CD4-positive, alpha-beta T cell (primary cell): ENCODE measurements at regions not wholly inside any gene's neighbourhood (a gene's known extent, or its start where the extent isn't known, plus 50 kb on each side); places are given as distances from the start of the nearest gene placed in this dataset.

Source experiments
- ATAC-seq: fragments of 200-7000 bp; cut with Tn5 transposase; one replicate; pipeline ENCODE4 v1.10.0; 2022; ENCODE audit warnings: mild to moderate bottlenecking; ENCODE audit not compliant: poor library complexity
- CTCF ChIA-PET: fragments of 350-600 bp; sonication (Branson Sonifier 250); formaldehyde crosslinking; loops from one replicate; lab custom pipeline; 2021; ENCODE audit warnings: antibody characterized with exemption, inconsistent platforms; lab: Charles Lee
- POLR2A ChIA-PET: fragments of 350-600 bp; sonication (Branson Sonifier 250); formaldehyde crosslinking; loops from one replicate; lab custom pipeline; 2021; ENCODE audit warnings: antibody characterized with exemption, inconsistent platforms; lab: Charles Lee
- DNase-seq, 14 experiments: peaks; one replicate each; pipeline ENCODE4 v3.0.0-alpha.2; 2013 to 2020; ENCODE audit warnings: mixed read lengths in 2 of 14
- H3K27ac ChIP-seq, 2 donors: one replicate each; pipeline versions ENCODE4 v1.5.1 to v1.7.0; 2013; ENCODE audit warnings: low read length in 2 of 2, low read depth in 1 of 2, mild to moderate bottlenecking in 1 of 2
- H3K27me3 ChIP-seq, 2 experiments: 1 replicate in 1 of 2; 2 replicates in 1 of 2; pipeline versions ENCODE4 v1.6.1 to v1.7.0; 2013; ENCODE audit warnings: low read length in 2 of 2, control low read depth in 1 of 2, mild to moderate bottlenecking in 1 of 2, moderate library complexity in 1 of 2; ENCODE audit not compliant: insufficient read depth in 2 of 2, control insufficient read depth in 1 of 2
- H3K36me3 ChIP-seq: one replicate; pipeline ENCODE4 v1.6.1; 2013; ENCODE audit warnings: low read length, control low read depth; ENCODE audit not compliant: insufficient read depth
- H3K4me1 ChIP-seq: one replicate; pipeline ENCODE4 v1.6.1; 2013; ENCODE audit warnings: low read length, control low read depth; ENCODE audit not compliant: insufficient read depth
- H3K4me3 ChIP-seq: one replicate; pipeline ENCODE4 v1.5.1; 2013; ENCODE audit warnings: mild to moderate bottlenecking, low read length, moderate library complexity
- H3K9me3 ChIP-seq, 2 experiments: 1 replicate in 1 of 2; 2 replicates in 1 of 2; pipeline versions ENCODE4 v1.6.1 to v1.7.0; 2013; ENCODE audit warnings: low read length in 2 of 2, mild to moderate bottlenecking in 2 of 2, control low read depth in 1 of 2, moderate library complexity in 1 of 2; ENCODE audit not compliant: control insufficient read depth in 1 of 2, insufficient read depth in 1 of 2
- H3K27ac Mint-ChIP-seq: one replicate; pipeline ENCODE4 v1.8.0; 2020; ENCODE audit warnings: mixed read lengths
- H3K27me3 Mint-ChIP-seq: one replicate; pipeline ENCODE4 v1.8.0; 2021; ENCODE audit warnings: mixed read lengths
- H3K36me3 Mint-ChIP-seq: one replicate; pipeline ENCODE4 v1.8.0; 2021; ENCODE audit warnings: low read depth, mixed read lengths
- H3K4me1 Mint-ChIP-seq: one replicate; pipeline ENCODE4 v1.8.0; 2021; ENCODE audit warnings: low read depth, mixed read lengths
- H3K4me3 Mint-ChIP-seq: one replicate; pipeline ENCODE4 v1.8.0; 2020; ENCODE audit warnings: mild to moderate bottlenecking, mixed read lengths
- H3K9me3 Mint-ChIP-seq: one replicate; pipeline ENCODE4 v1.8.0; 2020; ENCODE audit warnings: mixed read lengths
- intact Hi-C, 2 experiments: fragments of 100-400 bp; cut with DNase I in 1 of 2; cut with micrococcal nuclease in 1 of 2; formaldehyde crosslinking; loops; one replicate each; pipeline versions ENCODE4 v1.15.1 to v1.9.0; 2023 to 2025; cut with DNase I, micrococcal nuclease
- TF ChIP-seq, protein P1 (sequence below): fragments of 200-600 bp; IDR thresholded peaks from one replicate; pipeline ENCODE4 v1.8.0; 2022; ENCODE audit warnings: antibody characterized with exemption, mild to moderate bottlenecking

DNA sequence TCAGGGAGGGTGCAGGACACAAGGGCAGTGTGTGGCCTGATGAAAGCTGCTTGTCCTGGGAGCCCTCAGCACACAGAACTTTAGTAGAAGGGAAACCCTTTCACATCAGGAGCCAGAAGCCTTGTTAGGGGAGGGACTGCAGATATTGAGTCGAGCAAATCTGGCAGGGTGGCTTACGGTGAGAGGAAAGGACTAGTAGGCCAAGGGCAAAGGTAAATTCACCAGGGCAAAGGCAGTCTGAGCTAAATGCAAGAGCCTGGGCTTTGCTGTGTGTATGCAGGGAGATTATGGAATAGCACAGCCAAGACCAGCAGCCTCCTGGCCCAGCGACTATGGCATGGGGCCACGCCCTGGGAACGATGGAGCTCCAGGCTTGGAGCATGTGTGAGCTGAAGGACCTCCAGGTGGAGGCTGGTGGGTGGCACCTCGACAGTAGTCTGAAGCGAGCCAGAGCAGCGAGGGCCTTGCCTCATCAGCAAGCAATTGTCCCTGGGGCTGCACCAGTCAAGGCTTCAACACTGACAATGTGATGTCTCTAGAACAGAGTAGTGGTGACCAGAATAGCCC, 76.1 kb downstream of the CCR1 start:
- ChIA-PET CTCF (interaction anchor here (0.5 kb wide), 1 partner anchor 28 kb away, joined by 3 read pairs; no protein-coding TSS in a partner anchor), POLR2A (no interaction called here)
- Histone ChIP-seq H3K4me3 (no peak overlapping the region), H3K4me1 (peaks cover 16% of the 10 kb centered on the region), H3K36me3 (no peaks in the 10 kb centered on the region), H3K27me3 (no peaks in the 10 kb centered on the region), H3K27ac (no peak overlapping the region), H3K9me3 (no peaks in the 10 kb centered on the region)
- Mint-ChIP-seq H3K27ac (no peak overlapping the region), H3K4me3 (no peak overlapping the region), H3K27me3 (no peaks in the 10 kb centered on the region), H3K9me3 (no peaks in the 10 kb centered on the region), H3K36me3 (no peaks in the 10 kb centered on the region), H3K4me1 (peaks cover 12% of the 10 kb centered on the region)
- TF ChIP-seq, protein P1, sequence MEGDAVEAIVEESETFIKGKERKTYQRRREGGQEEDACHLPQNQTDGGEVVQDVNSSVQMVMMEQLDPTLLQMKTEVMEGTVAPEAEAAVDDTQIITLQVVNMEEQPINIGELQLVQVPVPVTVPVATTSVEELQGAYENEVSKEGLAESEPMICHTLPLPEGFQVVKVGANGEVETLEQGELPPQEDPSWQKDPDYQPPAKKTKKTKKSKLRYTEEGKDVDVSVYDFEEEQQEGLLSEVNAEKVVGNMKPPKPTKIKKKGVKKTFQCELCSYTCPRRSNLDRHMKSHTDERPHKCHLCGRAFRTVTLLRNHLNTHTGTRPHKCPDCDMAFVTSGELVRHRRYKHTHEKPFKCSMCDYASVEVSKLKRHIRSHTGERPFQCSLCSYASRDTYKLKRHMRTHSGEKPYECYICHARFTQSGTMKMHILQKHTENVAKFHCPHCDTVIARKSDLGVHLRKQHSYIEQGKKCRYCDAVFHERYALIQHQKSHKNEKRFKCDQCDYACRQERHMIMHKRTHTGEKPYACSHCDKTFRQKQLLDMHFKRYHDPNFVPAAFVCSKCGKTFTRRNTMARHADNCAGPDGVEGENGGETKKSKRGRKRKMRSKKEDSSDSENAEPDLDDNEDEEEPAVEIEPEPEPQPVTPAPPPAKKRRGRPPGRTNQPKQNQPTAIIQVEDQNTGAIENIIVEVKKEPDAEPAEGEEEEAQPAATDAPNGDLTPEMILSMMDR, result no peak
- intact Hi-C loops, result no loop called here
- ATAC-seq (no peak), DNase-seq (no peak)

DNA sequence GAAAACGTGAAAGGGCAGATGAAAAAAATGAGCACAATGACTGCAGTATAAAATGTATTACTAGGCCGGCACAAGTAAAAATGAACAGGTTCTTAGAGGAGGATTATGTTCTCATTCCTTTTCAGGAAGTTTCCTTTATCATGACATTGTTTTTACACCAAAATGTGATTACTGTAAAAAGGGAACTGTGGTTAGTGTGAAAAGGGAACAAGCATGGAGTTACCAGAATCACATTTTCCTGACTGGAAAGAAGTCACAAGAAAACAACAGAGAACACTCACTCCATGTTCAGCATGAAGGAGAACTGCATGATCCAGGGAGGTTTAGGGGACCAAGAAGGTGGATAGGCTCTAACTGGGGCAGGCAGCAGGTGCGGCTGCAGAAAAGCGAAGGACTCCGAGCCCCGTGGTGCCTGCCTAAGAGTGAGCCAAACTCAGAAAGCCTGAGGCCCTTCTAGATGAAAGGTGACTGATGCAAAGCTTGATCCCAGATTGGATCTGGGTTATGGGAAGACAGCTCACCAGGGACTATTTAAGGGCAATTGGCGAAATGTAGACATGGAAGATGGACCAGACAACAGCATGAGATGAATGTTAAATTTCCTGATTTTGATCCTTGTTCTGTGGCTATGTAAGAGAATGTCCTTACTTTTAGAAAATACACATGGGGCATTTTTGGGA, 77.3 kb downstream of the CCR1 start:
- Histone ChIP-seq H3K27ac (no peak overlapping the region), H3K9me3 (no peaks in the 10 kb centered on the region), H3K27me3 (no peaks in the 10 kb centered on the region), H3K36me3 (no peaks in the 10 kb centered on the region), H3K4me1 (peaks cover 16% of the 10 kb centered on the region), H3K4me3 (no peak overlapping the region)
- no peaks in the 10 kb centered on the region for H3K27me3 Mint-ChIP-seq
- DNase-seq (peak in 1 of 14 experiments; percentile 16), ATAC-seq (no peak)
- no peaks in the 10 kb centered on the region for H3K36me3 Mint-ChIP-seq
- POLR2A ChIA-PET, result no interaction called here
- H3K4me3 Mint-ChIP-seq, result no peak overlapping the region
- TF ChIP-seq, protein P1, result no peak
- intact Hi-C loops, result no loop called here
- H3K27ac Mint-ChIP-seq, result no peak overlapping the region
- peaks cover 12% of the 10 kb centered on the region for H3K4me1 Mint-ChIP-seq
- CTCF ChIA-PET, result no interaction called here
- no peaks in the 10 kb centered on the region for H3K9me3 Mint-ChIP-seq

DNA sequence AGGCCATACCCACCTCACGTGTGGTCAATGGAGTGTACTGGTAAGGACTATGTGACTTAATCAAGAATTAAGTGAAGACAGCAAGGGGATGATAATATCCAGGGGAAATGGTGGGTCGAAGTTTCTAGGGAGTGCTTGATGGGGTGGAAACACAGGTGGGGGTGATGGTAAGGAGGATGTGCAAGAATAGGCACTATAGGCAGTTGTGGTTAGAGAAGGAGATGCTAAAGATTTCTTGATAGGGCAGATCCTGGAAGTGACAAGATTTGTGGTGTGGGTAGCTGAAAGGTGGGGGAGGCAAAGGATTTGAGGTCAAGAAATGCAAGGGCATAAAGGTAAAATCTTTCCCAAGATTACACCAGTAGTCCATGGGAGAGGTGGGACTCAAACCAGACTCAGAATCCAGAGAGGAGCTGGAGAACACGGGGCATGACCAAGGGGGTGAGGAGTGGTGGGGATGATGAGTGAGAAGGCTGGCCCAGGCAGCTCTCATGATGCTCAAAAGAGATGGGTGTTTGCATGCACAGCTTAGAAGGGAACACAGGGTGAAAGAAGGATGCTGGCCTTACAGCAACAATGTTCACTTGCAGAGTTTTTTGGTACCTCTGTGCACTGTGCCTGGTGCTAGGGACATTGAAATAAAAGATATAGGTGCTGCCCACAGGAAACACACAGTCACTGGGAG, 78.4 kb downstream of the CCR1 start:
- TF ChIP-seq, protein P1, result no peak
- H3K27me3 ChIP-seq, result no peaks in the 10 kb centered on the region
- peaks cover 16% of the 10 kb centered on the region for H3K4me1 ChIP-seq
- no peaks in the 10 kb centered on the region for H3K27me3 Mint-ChIP-seq
- H3K36me3 Mint-ChIP-seq, result no peaks in the 10 kb centered on the region
- no peak for ATAC-seq
- ChIA-PET CTCF (no interaction called here), POLR2A (no interaction called here)
- H3K9me3 ChIP-seq, result no peaks in the 10 kb centered on the region
- no peaks in the 10 kb centered on the region for H3K9me3 Mint-ChIP-seq
- H3K27ac ChIP-seq, result no peak overlapping the region
- DNase-seq, result peak in 1 of 14 experiments; percentile 38
- H3K27ac Mint-ChIP-seq, result no peak overlapping the region
- no peak overlapping the region for H3K4me3 ChIP-seq
- H3K4me1 Mint-ChIP-seq, result peaks cover 12% of the 10 kb centered on the region
- H3K36me3 ChIP-seq, result no peaks in the 10 kb centered on the region
- intact Hi-C loops, result no loop called here
- no peak overlapping the region for H3K4me3 Mint-ChIP-seq
